Effector memory CD4-positive, alpha-beta T cell (primary cell): ENCODE measurements at regions not wholly inside any gene's neighbourhood (a gene's known extent, or its start where the extent isn't known, plus 50 kb on each side); places are given as distances from the start of the nearest gene placed in this dataset.

Experiments used
- DNase-seq, 3 donors: peaks; one replicate each; pipeline ENCODE4 v3.0.0-alpha.2; 2020
- H3K27ac ChIP-seq: 2 replicates; pipeline ENCODE4 v1.7.0; 2013; ENCODE audit warnings: mild to moderate bottlenecking, low read length, moderate library complexity; ENCODE audit not compliant: insufficient read depth, poor library complexity, severe bottlenecking
- H3K27me3 ChIP-seq: replicated peaks from 2 replicates; pipeline ENCODE4 v1.7.0; 2013; ENCODE audit warnings: mild to moderate bottlenecking, low read length; ENCODE audit not compliant: insufficient read depth, control insufficient read depth, poor library complexity, severe bottlenecking
- H3K36me3 ChIP-seq: 2 replicates; pipeline ENCODE4 v1.7.0; 2013; ENCODE audit warnings: mild to moderate bottlenecking, low read length, moderate library complexity; ENCODE audit not compliant: control insufficient read depth, insufficient read depth
- H3K4me1 ChIP-seq: 2 replicates; pipeline ENCODE4 v1.7.0; 2013; ENCODE audit warnings: low read length, mild to moderate bottlenecking; ENCODE audit not compliant: control insufficient read depth, insufficient read depth, poor library complexity, severe bottlenecking
- H3K4me3 ChIP-seq: 2 replicates; pipeline ENCODE4 v1.7.0; 2013; ENCODE audit warnings: low read length, low read depth, mild to moderate bottlenecking; ENCODE audit not compliant: insufficient read depth, poor library complexity, severe bottlenecking
- H3K9me3 ChIP-seq: 2 replicates; pipeline ENCODE4 v1.7.0; 2013; ENCODE audit warnings: mild to moderate bottlenecking, low read length, moderate library complexity; ENCODE audit not compliant: control insufficient read depth

DNA sequence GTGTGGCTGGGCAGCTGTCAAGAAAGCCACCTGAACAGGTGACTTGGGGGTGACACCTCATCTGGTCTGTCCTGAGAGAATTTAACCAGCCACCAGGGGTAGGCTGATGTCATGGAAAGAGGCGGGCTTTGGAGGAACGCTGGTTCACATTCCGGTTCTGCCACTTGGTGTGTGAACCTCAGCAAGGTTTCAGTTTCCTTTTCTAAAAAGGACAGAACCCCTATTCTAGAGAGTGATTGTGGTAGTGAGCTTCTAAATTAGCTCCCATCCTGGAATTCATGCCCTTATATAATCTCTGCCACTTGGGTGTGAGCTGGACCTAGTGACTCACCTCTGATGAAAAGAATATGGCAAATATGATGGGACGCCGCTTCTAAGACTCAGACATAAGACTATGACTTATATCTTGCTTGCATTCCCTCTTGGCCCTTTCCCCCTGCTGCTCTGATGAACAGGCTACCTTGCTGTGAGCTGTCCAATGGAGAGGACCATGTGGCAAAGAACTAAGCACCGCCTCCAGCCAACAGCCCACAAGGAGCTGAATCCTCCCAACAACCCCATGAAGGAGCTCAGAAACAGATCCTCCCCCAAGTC is 332.1 kb downstream of the RRAGC start:
- no peaks in the 10 kb centered on the region for H3K9me3 ChIP-seq
- H3K36me3 ChIP-seq: no peaks in the 10 kb centered on the region

DNA sequence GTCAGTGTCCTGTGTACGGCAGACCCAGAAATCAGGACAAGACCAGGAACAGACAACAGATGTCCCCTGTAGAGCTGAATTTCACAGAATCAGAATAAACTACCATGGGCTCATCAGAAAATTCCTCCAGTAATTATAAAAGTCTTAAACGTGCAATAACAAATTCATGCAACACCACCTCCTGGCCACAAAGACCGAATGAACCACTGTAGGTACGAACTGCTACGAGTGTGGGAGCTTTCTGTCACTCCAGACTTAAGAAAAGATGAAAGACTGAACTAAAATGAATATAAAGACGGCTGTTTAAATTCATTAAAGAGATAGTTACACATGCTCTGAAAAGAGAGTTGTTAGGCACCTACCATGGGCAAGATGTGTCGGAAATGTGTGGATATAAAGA is 333.5 kb downstream of the RRAGC start:
- Histone ChIP-seq H3K4me1 (no peaks in the 10 kb centered on the region), H3K36me3 (no peaks in the 10 kb centered on the region), H3K27ac (no peak overlapping the region), H3K9me3 (no peaks in the 10 kb centered on the region), H3K4me3 (no peak overlapping the region), H3K27me3 (no peaks in the 10 kb centered on the region)
- no peak for DNase-seq

More for the DNA sequence above, 332.1 kb downstream of the RRAGC start:
- Histone ChIP-seq H3K4me1 (no peaks in the 10 kb centered on the region), H3K27me3 (no peaks in the 10 kb centered on the region), H3K4me3 (peak overlapping the region; percentile 28), H3K27ac (no peak overlapping the region)
- DNase-seq: peak in 2 of 3 donors; percentile 11 to 21

DNA sequence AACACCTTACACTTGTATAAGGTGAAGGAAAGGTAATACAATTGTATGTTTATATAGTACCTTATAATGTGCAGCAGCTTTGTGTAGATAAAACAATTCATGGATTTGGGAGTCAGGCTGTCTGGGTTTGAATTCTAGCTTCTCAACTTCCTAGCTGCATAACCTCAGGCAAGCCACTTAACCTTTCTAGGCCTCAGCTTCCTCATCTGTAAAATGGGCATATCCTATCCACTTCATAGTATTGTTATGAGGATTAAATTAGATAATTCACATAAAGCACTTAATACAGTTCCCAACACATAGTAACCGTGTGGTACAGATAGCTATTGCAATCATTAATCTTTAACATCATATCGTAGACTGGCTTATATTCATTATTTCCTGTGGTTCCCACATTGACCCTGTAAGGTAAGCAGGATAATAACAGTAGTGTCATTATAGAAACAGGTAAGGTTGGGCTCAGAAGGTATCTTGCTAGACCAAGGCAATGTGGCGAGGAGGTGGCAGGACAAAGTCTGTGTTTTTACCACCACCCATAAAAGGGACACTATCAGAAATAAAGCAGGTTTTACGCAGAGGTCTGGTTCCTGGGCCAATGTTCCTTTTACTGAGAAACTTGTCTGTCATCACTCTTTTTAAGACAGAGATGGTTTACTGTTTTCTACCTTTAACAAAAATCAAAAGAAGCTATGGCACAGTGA is 334.1 kb downstream of the RRAGC start:
- Histone ChIP-seq H3K4me3 (no peak overlapping the region), H3K27ac (no peak overlapping the region), H3K27me3 (no peaks in the 10 kb centered on the region), H3K36me3 (no peaks in the 10 kb centered on the region), H3K9me3 (no peaks in the 10 kb centered on the region), H3K4me1 (no peaks in the 10 kb centered on the region)
- DNase-seq: no peak

DNA sequence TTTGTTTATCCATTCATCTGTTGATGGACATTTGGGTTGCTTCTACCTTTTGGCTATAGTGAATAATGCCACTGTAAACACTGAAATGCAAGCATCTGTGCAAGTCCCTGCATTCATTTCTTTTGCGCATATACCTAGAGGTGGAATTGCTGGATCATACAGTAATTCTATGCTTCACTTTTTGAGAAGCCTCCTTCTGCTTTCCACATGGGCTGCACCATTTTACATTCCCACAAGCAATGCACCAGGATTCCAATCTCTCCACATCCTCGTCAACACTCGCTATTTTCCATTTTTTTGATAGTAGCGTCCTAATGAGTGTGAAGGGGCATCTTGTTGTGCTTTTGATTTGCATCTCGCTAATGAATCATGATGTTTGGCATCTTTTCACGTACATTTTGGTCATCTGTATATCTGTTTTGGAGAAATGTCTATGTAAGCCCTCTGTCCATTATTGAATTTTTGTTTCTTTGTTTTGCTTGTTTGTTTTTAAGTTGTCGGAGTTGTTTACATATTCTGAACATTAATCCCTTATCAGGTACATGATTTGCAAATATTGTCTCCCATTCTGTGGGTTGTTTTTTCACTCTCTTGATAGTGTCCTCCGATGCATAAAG is 335.4 kb downstream of the RRAGC start:
- Histone ChIP-seq H3K4me3 (no peak overlapping the region), H3K4me1 (no peaks in the 10 kb centered on the region), H3K27ac (no peak overlapping the region), H3K9me3 (no peaks in the 10 kb centered on the region), H3K27me3 (no peaks in the 10 kb centered on the region), H3K36me3 (no peaks in the 10 kb centered on the region)
- no peak for DNase-seq

DNA sequence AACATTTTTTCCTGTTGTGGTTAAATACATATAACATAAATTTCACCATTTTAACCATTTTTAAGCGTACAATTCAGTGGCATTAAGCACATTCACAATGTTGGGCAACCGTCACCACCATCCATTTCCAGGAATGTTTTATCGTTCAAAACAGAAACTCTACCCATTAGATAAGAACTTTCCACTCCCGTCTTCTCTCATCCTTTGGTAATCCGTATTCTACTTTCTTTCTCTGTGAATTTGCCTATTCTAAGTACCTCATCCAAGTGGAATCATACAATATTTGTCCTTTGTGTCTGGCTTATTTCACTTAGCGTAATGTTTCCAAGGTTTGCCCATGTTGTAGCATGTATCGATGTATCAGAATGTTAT is 336.0 kb downstream of the RRAGC start:
- H3K4me1 ChIP-seq: no peaks in the 10 kb centered on the region
- H3K36me3 ChIP-seq: no peaks in the 10 kb centered on the region
- H3K27me3 ChIP-seq: no peaks in the 10 kb centered on the region
- H3K4me3 ChIP-seq: no peak overlapping the region
- no peaks in the 10 kb centered on the region for H3K9me3 ChIP-seq
- DNase-seq: no peak
- no peak overlapping the region for H3K27ac ChIP-seq

DNA sequence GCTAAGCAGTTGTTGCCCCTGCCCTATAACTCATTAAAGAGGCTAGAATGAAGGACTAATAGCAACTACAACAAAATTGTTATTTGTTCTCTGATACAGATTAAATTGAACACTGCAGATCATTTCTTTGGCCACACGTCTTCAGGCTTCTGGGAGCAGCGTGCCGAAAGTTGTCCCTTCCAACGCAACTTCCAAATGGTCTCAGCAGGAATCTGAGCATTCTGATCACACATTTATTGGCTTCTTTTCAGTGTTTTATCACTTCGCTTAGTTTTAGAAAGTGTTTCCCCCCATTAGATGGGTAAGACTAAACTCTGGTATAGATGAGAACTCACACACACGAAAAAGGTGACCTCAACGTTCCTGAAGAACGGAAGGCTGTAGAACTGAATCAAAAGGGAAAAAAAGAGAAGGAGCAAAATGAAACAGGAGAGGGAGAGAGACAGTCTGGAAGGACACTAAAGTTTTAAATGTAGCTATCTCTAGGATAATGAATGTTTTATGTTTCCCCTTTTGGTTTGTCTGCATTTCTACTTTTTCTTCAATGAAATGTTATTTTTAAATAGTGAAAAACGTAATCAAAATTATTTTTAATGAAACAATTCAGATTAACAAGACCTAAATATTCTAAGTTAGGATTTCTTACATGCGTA is 336.5 kb downstream of the RRAGC start:
- no peak overlapping the region for H3K27ac ChIP-seq
- DNase-seq: no peak
- no peaks in the 10 kb centered on the region for H3K36me3 ChIP-seq

DNA sequence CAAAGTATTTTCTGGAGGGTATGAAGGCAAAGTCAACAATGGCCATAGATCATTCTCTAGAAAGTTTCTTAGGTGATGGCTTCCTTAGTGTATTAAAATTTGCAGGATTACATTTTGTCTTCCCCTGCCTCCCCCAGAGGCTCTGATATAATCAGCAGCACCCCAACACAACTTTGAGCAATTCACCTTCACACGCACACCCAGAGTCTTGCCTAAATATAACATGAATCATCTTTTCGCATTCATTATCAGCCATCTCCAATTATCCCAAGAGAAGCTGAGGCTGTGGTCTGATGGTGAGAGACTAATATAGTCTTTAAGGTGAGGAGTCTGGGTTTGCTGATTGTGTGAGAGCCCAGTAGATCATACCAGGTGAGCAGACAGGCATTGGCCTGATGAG is 343.0 kb downstream of the RRAGC start:
- Histone ChIP-seq H3K9me3 (no peaks in the 10 kb centered on the region), H3K27ac (no peak overlapping the region), H3K4me3 (no peak overlapping the region), H3K27me3 (no peaks in the 10 kb centered on the region), H3K36me3 (no peaks in the 10 kb centered on the region), H3K4me1 (no peaks in the 10 kb centered on the region)
- DNase-seq: no peak

More for the DNA sequence above, 336.5 kb downstream of the RRAGC start:
- Histone ChIP-seq H3K4me1 (no peaks in the 10 kb centered on the region), H3K9me3 (no peaks in the 10 kb centered on the region), H3K27me3 (no peaks in the 10 kb centered on the region), H3K4me3 (no peak overlapping the region)

DNA sequence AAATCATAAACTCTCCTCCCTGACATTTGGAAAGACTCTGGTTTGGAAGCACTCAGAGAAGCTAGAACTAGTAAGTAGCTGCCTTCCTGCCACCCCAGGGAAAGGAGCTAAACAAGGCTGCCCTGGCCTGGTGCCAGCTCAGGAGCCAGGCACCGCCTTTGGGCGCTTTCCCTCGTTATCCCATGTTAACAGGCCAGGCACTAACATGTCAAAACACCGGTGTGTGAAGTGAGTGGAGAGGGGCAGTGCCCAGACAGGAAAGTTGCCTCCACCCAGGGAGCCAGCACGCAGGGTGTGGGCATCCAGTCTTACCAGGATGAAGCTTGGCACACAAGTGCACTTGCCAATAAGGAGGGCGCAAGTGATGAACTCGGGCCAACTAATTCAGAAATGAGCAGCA is 346.8 kb downstream of the RRAGC start:
- no peaks in the 10 kb centered on the region for H3K36me3 ChIP-seq
- H3K9me3 ChIP-seq: no peaks in the 10 kb centered on the region
- no peak overlapping the region for H3K4me3 ChIP-seq
- no peaks in the 10 kb centered on the region for H3K27me3 ChIP-seq
- no peaks in the 10 kb centered on the region for H3K4me1 ChIP-seq
- DNase-seq: no peak
- no peak overlapping the region for H3K27ac ChIP-seq

DNA sequence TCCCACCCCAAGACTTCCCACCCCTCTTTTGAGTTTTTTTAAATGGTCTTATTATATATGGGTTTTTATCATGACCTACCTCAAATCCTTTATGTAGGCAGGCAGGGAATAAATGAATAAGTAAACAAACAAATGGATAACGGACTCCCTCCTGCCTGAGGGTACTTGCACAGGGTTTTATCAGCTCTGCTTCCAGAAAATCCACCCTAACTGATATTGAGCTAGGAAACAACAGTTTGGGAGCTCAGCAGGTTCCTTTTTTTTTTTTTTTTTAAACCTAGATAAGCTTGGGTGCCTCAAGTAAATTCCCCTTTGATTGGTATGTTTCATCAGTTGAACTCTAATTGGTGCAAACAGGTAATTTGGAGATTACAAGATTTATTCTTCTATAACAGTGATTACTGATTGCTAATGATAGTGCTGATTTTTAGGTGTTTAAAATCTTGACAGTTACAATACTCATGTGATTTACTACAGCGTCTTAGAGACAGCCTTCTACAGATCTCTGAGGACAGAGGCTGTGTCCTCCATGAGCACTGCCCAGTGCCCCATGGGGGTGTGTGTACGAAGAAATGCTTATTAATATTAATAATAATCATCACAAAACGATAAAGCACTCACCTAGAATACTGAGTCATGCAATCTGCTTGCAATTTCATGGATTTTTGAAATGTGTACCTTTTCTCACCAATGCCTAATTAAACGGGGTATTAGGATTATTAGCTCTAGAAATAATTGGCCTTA is 347.4 kb downstream of the RRAGC start:
- Histone ChIP-seq H3K9me3 (no peaks in the 10 kb centered on the region), H3K4me3 (no peak overlapping the region), H3K27ac (no peak overlapping the region), H3K36me3 (no peaks in the 10 kb centered on the region), H3K4me1 (no peaks in the 10 kb centered on the region), H3K27me3 (no peaks in the 10 kb centered on the region)
- no peak for DNase-seq
